OCI-LY3 (cell line): ENCODE measurements at regions not wholly inside any gene's neighbourhood (a gene's known extent, or its start where the extent isn't known, plus 50 kb on each side); places are given as distances from the start of the nearest gene placed in this dataset.

ENCODE experiments used
- H2AFZ ChIP-seq: fragments of 200-600, 300-600 bp; shearing (Covaris generic); 2 replicates; pipeline ENCODE4 v1.6.0; 2014; ENCODE audit warnings: antibody characterized with exemption, low read depth, low read length
- H3K27ac ChIP-seq: fragments of 200-600, 300-600 bp; sonication (generic); 2 replicates; pipeline ENCODE4 v1.5.1; 2014; ENCODE audit warnings: mild to moderate bottlenecking, low read length, moderate library complexity, mixed read lengths
- H3K27me3 ChIP-seq: fragments of 200-600, 300-600 bp; sonication (generic); 2 replicates; pipeline ENCODE4 v1.6.1; 2014; ENCODE audit warnings: low read depth, low read length, mixed read lengths
- H3K36me3 ChIP-seq: fragments of 200-600, 300-600 bp; sonication (generic); replicated peaks from 2 replicates; pipeline ENCODE3; 2014; ENCODE audit warnings: low read depth, low read length, mixed read lengths
- H3K4me1 ChIP-seq: fragments of 300-600, 200-600 bp; sonication (generic); 2 replicates; pipeline ENCODE4 v1.6.1; 2014; ENCODE audit warnings: low read length, mixed read lengths
- H3K4me2 ChIP-seq: fragments of 200-600, 300-600 bp; sonication (generic); 2 replicates; pipeline ENCODE4 v1.6.1; 2014; ENCODE audit warnings: low read length, mixed read lengths
- H3K4me3 ChIP-seq: fragments of 300-600, 200-600 bp; sonication (generic); 2 replicates; pipeline ENCODE4 v1.5.1; 2014; ENCODE audit warnings: antibody characterized with exemption, mild to moderate bottlenecking, low read length, moderate library complexity
- H3K79me2 ChIP-seq: fragments of 300-600, 200-600 bp; shearing (Covaris generic); 2 replicates; pipeline ENCODE4 v1.6.1; 2014; ENCODE audit warnings: mild to moderate bottlenecking, low read length, mixed read lengths
- H3K9ac ChIP-seq: fragments of 300-600, 200-600 bp; shearing (Covaris generic); 2 replicates; pipeline ENCODE4 v1.6.0; 2014; ENCODE audit warnings: mild to moderate bottlenecking, low read length, moderate library complexity
- H3K9me3 ChIP-seq: fragments of 200-600, 300-600 bp; shearing (Covaris generic); 2 replicates; pipeline ENCODE4 v1.6.1; 2014; ENCODE audit warnings: low read length, mixed read lengths; ENCODE audit not compliant: insufficient read depth
- H4K20me1 ChIP-seq: fragments of 200-600, 300-600 bp; sonication (generic); 2 replicates; pipeline ENCODE4 v1.6.1; 2016; ENCODE audit warnings: low read length, mixed read lengths; ENCODE audit not compliant: insufficient read depth
- EZH2phosphoT487 ChIP-seq: fragments of 200-600 bp; shearing (Covaris generic); IDR thresholded peaks from 2 replicates; pipeline ENCODE4 v1.6.1; 2018; ENCODE audit warnings: antibody characterized with exemption, mixed run types, low read depth
- TF ChIP-seq, protein P1 (sequence below): fragments of 200-600, 300-600 bp; sonication (generic); IDR thresholded peaks from 2 replicates; pipeline ENCODE4 v1.5.1; 2014; ENCODE audit warnings: antibody characterized with exemption, low read length, low read depth

DNA sequence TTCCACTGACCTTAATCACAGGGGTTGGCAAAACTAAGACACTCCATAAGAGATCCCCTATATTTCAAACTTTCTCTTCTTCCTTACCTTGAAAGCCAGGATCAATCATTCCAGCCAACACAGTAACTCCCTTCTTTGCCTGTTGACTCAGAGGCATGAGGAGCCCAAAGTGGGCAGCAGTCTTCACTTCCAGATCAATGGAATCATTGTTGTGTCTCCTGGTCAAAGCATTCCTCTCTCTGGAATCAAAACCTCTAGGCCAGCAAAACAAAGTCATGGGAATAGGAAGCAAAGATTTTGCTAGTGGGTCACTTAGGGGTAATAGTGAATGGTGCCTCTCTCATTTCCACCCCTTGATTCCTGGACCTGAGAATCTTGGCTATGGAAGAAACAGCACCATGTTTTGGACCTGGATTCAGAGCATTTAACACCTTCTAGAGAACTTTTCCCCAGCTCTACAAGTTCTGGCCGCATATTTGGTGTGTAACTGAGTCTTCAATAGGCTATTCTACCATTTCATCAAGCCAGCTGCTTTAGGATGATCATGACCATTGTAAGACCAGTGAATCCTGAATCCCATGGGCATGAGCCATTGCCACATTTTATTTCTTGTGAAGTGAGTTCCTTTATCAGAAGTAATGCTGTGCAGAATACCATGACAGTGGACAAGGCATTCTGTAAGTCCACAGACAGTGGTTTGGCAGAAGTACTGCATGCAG, 65.7 kb upstream of the SERPINE2 start:
- H3K27me3 ChIP-seq = peaks cover 2% of the 10 kb centered on the region; the same call in 1 of the 2 replicates
- no peak overlapping the region for H3K4me3 ChIP-seq
- no peak overlapping the region for H3K9ac ChIP-seq
- H3K4me2 ChIP-seq = no peak overlapping the region
- no peaks in the 10 kb centered on the region for H4K20me1 ChIP-seq
- H3K27ac ChIP-seq = no peak overlapping the region
- H3K9me3 ChIP-seq = no peaks in the 10 kb centered on the region
- TF ChIP-seq EZH2phosphoT487 = no peak
- TF ChIP-seq, protein P1, sequence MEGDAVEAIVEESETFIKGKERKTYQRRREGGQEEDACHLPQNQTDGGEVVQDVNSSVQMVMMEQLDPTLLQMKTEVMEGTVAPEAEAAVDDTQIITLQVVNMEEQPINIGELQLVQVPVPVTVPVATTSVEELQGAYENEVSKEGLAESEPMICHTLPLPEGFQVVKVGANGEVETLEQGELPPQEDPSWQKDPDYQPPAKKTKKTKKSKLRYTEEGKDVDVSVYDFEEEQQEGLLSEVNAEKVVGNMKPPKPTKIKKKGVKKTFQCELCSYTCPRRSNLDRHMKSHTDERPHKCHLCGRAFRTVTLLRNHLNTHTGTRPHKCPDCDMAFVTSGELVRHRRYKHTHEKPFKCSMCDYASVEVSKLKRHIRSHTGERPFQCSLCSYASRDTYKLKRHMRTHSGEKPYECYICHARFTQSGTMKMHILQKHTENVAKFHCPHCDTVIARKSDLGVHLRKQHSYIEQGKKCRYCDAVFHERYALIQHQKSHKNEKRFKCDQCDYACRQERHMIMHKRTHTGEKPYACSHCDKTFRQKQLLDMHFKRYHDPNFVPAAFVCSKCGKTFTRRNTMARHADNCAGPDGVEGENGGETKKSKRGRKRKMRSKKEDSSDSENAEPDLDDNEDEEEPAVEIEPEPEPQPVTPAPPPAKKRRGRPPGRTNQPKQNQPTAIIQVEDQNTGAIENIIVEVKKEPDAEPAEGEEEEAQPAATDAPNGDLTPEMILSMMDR = no peak
- no peaks in the 10 kb centered on the region for H3K4me1 ChIP-seq
- no peaks in the 10 kb centered on the region for H3K79me2 ChIP-seq
- no peaks in the 10 kb centered on the region for H3K36me3 ChIP-seq
- no peak overlapping the region for H2AFZ ChIP-seq

DNA sequence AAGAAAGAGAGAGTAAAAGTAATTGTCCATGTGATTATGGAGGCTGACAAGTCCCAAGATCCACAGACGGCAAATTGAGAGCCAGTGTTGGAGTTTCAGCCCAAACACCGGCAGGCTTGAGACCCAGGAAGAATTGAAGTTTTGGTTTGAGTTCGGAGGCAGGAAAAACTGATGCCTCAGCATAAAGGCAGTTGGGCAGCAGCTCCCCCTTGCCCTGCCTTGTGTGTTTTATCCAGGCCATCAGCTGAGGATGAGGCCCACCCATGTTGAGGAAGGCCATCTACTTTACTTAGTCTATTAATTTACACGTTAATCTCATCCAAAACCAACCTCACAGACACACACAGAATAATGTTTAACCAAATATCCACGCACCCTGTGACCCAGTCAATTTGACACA, 64.6 kb upstream of the SERPINE2 start:
- no peaks in the 10 kb centered on the region for H3K9me3 ChIP-seq
- no peak overlapping the region for H2AFZ ChIP-seq
- H3K27ac ChIP-seq = no peak overlapping the region
- H3K27me3 ChIP-seq = peaks cover 2% of the 10 kb centered on the region; the same call in 1 of the 2 replicates
- H3K4me3 ChIP-seq = no peak overlapping the region
- no peaks in the 10 kb centered on the region for H3K79me2 ChIP-seq
- no peak overlapping the region for H3K9ac ChIP-seq
- no peaks in the 10 kb centered on the region for H3K4me1 ChIP-seq
- H3K4me2 ChIP-seq = no peak overlapping the region
- no peaks in the 10 kb centered on the region for H3K36me3 ChIP-seq
- no peaks in the 10 kb centered on the region for H4K20me1 ChIP-seq
- TF ChIP-seq, protein P1 = no peak
- TF ChIP-seq EZH2phosphoT487 = no peak

DNA sequence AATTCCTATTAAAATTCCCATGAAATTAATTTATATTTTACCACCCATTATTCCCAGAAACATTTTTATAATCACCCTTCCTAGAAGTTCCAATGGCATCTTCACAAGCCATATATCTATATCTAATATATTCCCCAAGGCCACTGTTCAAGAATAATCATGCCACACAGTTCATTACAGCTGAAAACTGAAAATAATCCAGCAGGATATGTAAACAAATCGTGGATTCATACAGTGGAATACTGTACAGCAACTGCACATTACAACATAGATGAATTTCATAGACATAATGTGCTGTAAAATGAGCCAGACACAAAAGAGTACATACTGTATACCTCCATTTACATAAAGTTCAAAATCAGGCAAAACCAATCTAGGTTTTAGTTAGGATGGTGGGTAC, 63.9 kb upstream of the SERPINE2 start:
- no peak for TF ChIP-seq EZH2phosphoT487
- TF ChIP-seq, protein P1 = no peak
- Histone ChIP-seq H2AFZ (no peak overlapping the region), H3K9ac (no peak overlapping the region), H3K4me2 (no peak overlapping the region), H3K79me2 (no peaks in the 10 kb centered on the region), H3K36me3 (no peaks in the 10 kb centered on the region), H4K20me1 (no peaks in the 10 kb centered on the region), H3K4me3 (no peak overlapping the region), H3K4me1 (no peaks in the 10 kb centered on the region), H3K9me3 (no peaks in the 10 kb centered on the region), H3K27me3 (peaks cover 2% of the 10 kb centered on the region; the same call in 1 of the 2 replicates), H3K27ac (no peak overlapping the region)

DNA sequence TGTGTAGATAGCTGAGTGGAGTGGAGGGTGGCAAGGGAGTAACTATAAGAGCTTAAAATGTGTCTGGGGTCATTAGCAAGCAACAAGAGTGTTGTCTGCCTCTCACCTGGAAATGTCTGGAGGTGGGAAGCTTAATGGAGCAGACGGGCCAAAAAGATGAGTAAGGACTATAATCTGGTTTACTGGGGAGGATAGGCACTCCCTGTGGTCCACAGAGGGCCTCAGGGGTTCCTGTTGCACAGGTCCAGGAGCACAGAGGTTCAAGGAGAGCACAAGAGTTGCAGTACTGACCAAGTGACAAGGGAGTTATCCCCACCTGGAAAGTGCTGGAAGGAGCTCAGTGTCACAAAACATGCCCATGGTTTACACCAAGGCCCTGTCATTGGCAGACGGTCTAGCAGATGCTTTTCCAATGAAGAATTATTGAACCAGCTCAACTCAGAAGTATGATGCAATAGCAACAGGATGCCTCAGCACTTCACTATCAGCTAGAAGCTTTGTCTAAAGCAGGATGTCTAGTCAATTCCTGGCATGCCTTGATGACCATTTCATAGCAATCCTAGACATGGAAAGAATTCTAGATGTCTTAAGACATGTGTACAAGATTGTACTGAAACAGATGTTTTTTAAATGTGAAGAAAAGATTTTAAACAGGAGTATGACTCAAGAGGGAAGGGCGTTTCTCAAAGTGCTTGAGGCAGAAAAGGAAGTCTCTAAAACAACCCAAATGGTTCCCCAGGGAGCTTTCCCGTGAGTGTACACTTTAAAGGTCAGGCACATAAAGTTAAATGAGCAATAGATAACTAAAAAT, 62.9 kb upstream of the SERPINE2 start:
- Histone ChIP-seq H3K4me3 (no peak overlapping the region), H3K9me3 (no peaks in the 10 kb centered on the region), H4K20me1 (no peaks in the 10 kb centered on the region), H3K27ac (no peak overlapping the region), H3K27me3 (peaks cover 2% of the 10 kb centered on the region; the same call in 1 of the 2 replicates), H2AFZ (no peak overlapping the region), H3K9ac (no peak overlapping the region), H3K36me3 (no peaks in the 10 kb centered on the region), H3K4me1 (no peaks in the 10 kb centered on the region), H3K79me2 (no peaks in the 10 kb centered on the region), H3K4me2 (no peak overlapping the region)
- no peak for TF ChIP-seq EZH2phosphoT487
- TF ChIP-seq, protein P1 = no peak
